ENCODE measurements at regions not wholly inside any gene's neighbourhood (a gene's known extent, or its start where the extent isn't known, plus 50 kb on each side); places are given as distances from the start of the nearest gene placed in this dataset.

DNA sequence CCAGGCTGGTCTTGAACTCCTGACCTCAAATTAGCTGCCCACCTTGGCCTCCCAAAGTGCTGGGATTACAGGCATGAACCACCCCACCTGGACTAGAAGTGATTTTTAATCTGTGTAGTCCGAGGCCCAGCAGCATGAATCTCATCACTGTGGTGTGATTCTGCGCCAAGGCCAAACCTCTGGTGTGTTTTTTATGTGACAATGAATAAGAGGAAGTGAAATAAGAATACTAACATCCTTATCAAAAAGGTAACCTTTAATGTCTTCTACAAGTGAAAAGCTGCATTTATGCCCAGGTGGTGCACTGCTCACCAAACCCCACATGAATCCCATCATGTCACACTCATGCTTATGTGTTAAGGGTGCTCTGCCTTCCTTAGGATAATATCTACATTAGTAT lies 77.1 kb upstream of the OR9Q1 start:
- Mint-ChIP-seq H3K36me3 (ENCODE audit: unreplicated experiment) (peaks cover 5% of the 10 kb centered on the region), H3K27me3 (ENCODE audit: unreplicated experiment) (peaks cover 8% of the 10 kb centered on the region), H3K27ac (ENCODE audit: unreplicated experiment) (no peak overlapping the region), H3K4me1 (ENCODE audit: low read depth, unreplicated experiment) (no peaks in the 10 kb centered on the region), H3K4me3 (ENCODE audit: unreplicated experiment) (no peak overlapping the region), H3K9me3 (ENCODE audit: unreplicated experiment) (peaks cover 2% of the 10 kb centered on the region)
- no peak for DNase-seq
- TF ChIP-seq, protein P1, sequence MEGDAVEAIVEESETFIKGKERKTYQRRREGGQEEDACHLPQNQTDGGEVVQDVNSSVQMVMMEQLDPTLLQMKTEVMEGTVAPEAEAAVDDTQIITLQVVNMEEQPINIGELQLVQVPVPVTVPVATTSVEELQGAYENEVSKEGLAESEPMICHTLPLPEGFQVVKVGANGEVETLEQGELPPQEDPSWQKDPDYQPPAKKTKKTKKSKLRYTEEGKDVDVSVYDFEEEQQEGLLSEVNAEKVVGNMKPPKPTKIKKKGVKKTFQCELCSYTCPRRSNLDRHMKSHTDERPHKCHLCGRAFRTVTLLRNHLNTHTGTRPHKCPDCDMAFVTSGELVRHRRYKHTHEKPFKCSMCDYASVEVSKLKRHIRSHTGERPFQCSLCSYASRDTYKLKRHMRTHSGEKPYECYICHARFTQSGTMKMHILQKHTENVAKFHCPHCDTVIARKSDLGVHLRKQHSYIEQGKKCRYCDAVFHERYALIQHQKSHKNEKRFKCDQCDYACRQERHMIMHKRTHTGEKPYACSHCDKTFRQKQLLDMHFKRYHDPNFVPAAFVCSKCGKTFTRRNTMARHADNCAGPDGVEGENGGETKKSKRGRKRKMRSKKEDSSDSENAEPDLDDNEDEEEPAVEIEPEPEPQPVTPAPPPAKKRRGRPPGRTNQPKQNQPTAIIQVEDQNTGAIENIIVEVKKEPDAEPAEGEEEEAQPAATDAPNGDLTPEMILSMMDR (IDR thresholded peaks at IDR 0.05; ENCODE audit: partially characterized antibody, unreplicated experiment) = no peak

DNA sequence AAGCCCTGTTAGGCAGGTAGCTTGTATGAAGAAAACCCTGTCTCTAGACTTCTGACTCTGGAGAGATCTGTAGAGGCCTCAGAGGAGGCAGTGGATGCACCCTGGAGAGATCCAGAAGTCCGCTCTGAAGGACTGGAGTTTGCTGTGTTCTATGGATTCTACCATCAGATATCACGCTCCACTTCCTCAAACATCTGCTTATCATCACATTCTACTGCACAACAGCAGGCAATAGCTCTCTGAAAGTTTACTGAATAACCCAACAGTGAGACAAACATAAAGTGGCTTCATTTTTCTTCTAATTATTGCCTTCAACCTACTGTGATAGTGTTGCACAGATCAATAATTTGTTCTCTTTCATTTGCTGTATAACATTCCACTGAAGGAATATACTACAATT lies 59.0 kb upstream of the OR9Q1 start:
- no peak overlapping the region for H3K4me3 Mint-ChIP-seq (ENCODE audit: unreplicated experiment)
- no peak overlapping the region for H3K27ac Mint-ChIP-seq (ENCODE audit: unreplicated experiment)
- no peaks in the 10 kb centered on the region for H3K36me3 Mint-ChIP-seq (ENCODE audit: unreplicated experiment)
- no peak for DNase-seq
- TF ChIP-seq, protein P1 (IDR thresholded peaks at IDR 0.05; ENCODE audit: partially characterized antibody, unreplicated experiment) = no peak
- H3K4me1 Mint-ChIP-seq (ENCODE audit: low read depth, unreplicated experiment) = no peaks in the 10 kb centered on the region
- no peaks in the 10 kb centered on the region for H3K9me3 Mint-ChIP-seq (ENCODE audit: unreplicated experiment)
- no peaks in the 10 kb centered on the region for H3K27me3 Mint-ChIP-seq (ENCODE audit: unreplicated experiment)

DNA sequence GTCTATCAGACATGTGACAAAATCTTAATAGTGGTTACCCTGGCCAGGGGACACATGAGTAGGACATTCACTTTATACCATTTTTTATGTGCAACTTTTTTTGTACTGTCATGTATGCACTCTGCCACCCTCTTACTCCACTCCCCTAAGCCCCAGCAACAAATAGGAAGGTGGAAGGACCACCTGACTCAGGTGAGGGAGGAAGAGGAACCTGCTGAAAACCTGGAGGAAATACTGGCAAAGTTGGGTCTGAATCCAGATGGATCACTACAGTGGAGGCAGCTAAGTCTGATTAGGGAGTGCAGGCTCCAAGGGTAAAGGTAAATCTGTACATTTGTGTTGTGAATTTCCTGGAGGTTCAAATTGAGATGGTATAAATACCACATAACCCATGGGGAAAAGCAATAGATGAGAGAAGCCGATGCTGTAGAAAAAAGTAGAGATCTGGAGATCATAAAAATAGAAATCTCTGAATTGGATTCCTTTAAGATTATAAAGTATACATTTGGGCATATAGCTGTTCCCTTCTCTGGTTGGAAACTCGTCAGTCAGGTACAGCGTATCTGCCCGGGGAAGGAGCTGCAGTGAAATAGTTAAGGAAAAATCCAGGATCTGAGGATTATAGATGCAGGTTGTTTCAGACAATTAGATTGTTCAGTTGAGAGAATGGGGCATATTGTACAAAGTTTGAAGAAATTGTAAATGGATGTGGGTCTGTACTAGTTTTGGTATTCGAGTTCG lies 52.2 kb upstream of the OR9Q1 start:
- Mint-ChIP-seq H3K4me1 (ENCODE audit: low read depth, unreplicated experiment) (no peaks in the 10 kb centered on the region), H3K9me3 (ENCODE audit: unreplicated experiment) (no peaks in the 10 kb centered on the region), H3K36me3 (ENCODE audit: unreplicated experiment) (no peaks in the 10 kb centered on the region), H3K4me3 (ENCODE audit: unreplicated experiment) (no peak overlapping the region), H3K27ac (ENCODE audit: unreplicated experiment) (no peak overlapping the region), H3K27me3 (ENCODE audit: unreplicated experiment) (peaks cover 1% of the 10 kb centered on the region)
- TF ChIP-seq, protein P1 (IDR thresholded peaks at IDR 0.05; ENCODE audit: partially characterized antibody, unreplicated experiment) = no peak
- no peak for DNase-seq

DNA sequence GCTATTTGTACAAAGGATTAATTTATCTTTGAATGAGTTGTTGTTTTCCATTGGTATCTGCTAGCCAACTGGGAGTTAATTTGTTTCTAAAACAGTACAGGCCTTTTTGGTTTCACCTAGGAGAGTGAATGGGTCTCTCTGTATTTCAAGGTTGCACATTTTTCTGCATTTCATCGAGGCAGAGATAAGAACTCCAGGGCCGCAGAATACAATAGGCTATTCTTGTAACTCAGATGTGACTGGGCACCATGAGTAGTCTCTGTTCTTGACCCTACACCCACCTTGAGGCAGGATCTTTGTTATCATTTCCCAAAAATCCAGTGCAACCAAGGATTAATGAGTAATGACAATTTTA lies 51.7 kb upstream of the OR9Q1 start:
- no peak for DNase-seq
- H3K4me3 Mint-ChIP-seq (ENCODE audit: unreplicated experiment) = no peak overlapping the region
- peaks cover 1% of the 10 kb centered on the region for H3K27me3 Mint-ChIP-seq (ENCODE audit: unreplicated experiment)
- no peaks in the 10 kb centered on the region for H3K9me3 Mint-ChIP-seq (ENCODE audit: unreplicated experiment)
- H3K36me3 Mint-ChIP-seq (ENCODE audit: unreplicated experiment) = no peaks in the 10 kb centered on the region
- H3K27ac Mint-ChIP-seq (ENCODE audit: unreplicated experiment) = no peak overlapping the region
- H3K4me1 Mint-ChIP-seq (ENCODE audit: low read depth, unreplicated experiment) = no peaks in the 10 kb centered on the region
- TF ChIP-seq, protein P1 (IDR thresholded peaks at IDR 0.05; ENCODE audit: partially characterized antibody, unreplicated experiment) = no peak

All from glutamatergic neuron (in vitro differentiated cells).